HepG2 (cell line): ENCODE measurements at regions not wholly inside any gene's neighbourhood (a gene's known extent, or its start where the extent isn't known, plus 50 kb on each side); places are given as distances from the start of the nearest gene placed in this dataset.

Experiments used
- ATAC-seq: fragments of 200-7000 bp; cut with Tn5 transposase; 3 replicates; pipeline ENCODE4 v1.9.1; 2020; ENCODE audit warnings: mild to moderate bottlenecking, moderate library complexity
- BruUV-seq: library from RNA; stranded (reverse); fragments of 400-500 nt; replicated peaks from 2 replicates; lab custom pipeline; 2021; lab: Mats Ljungman, UMichigan
- CTCF ChIA-PET: fragments of 300-600 bp; formaldehyde crosslinking; extraction: SDS; loops from one replicate; lab custom pipeline; 2021; ENCODE audit warnings: low total read pairs, inconsistent platforms, low intra/inter-chr PET ratio; lab: Yijun Ruan, JAX
- POLR2A ChIA-PET: fragments of 350-600 bp; sonication (Branson Sonifier 250); formaldehyde crosslinking; loops from one replicate; lab custom pipeline; 2020; ENCODE audit warnings: antibody characterized with exemption, inconsistent platforms; lab: Yijun Ruan, JAX
- DNase-seq: peaks from one replicate; pipeline ENCODE4 v3.0.0-alpha.2; 2015; ENCODE audit warnings: low spot score
- FAIRE-seq: peaks from 3 replicates; lab custom pipeline; 2011; peaks lifted over from hg19 to GRCh38; lab: Jason Lieb, UNC
- H2AFZ ChIP-seq: one replicate; pipeline ENCODE4 v1.6.1; 2011; ENCODE audit warnings: low read length, inconsistent platforms
- H3K27ac ChIP-seq: fragments of 300-600 bp; 3 replicates; pipeline ENCODE4 v1.8.0; 2011; ENCODE audit warnings: mixed run types, mild to moderate bottlenecking, mixed read lengths, low read length, inconsistent platforms; ENCODE audit not compliant: insufficient read depth; ENCODE audit errors: extremely low read length
- H3K27me3 ChIP-seq, 2 experiments: fragments of 200-600 bp in 1 of 2; 2 replicates in 1 of 2; 3 replicates in 1 of 2; pipeline versions ENCODE4 v1.6.0 to v1.8.0; 2011; ENCODE audit warnings: low read length in 2 of 2, mild to moderate bottlenecking in 2 of 2, moderate library complexity in 2 of 2, inconsistent platforms in 1 of 2; ENCODE audit not compliant: insufficient read depth in 2 of 2, control insufficient read depth in 1 of 2
- H3K36me3 ChIP-seq, 2 experiments: fragments of 200-600 bp in 1 of 2; replicated peaks in 1 of 2; 2 replicates in 1 of 2; 3 replicates in 1 of 2; pipeline versions ENCODE4 v1.5.1 to v1.8.0; 2011; ENCODE audit warnings: low read length in 2 of 2, inconsistent platforms in 1 of 2; ENCODE audit not compliant: insufficient read depth in 2 of 2, control insufficient read depth in 1 of 2
- H3K4me1 ChIP-seq: 2 replicates; pipeline ENCODE4 v1.5.1; 2012; ENCODE audit warnings: low read length, inconsistent platforms; ENCODE audit not compliant: insufficient read depth
- H3K4me2 ChIP-seq: 2 replicates; pipeline ENCODE4 v1.6.0; 2011; ENCODE audit warnings: low read depth, low read length, inconsistent platforms
- H3K4me3 ChIP-seq, 3 experiments: fragments of 200-600 bp in 1 of 3; sonication (generic), shearing (Covaris generic) in 1 of 3; replicated peaks in 1 of 3; 2 replicates each; pipeline ENCODE4 v1.5.1; 2011 to 2016; ENCODE audit warnings: low read length in 3 of 3, inconsistent platforms in 2 of 3, low read depth in 2 of 3, mild to moderate bottlenecking in 2 of 3, control low read depth in 1 of 3, mixed read lengths in 1 of 3; ENCODE audit not compliant: insufficient read depth in 1 of 3
- H3K79me2 ChIP-seq: one replicate; pipeline ENCODE4 v1.6.1; 2011; ENCODE audit warnings: low read length, inconsistent platforms; ENCODE audit not compliant: insufficient read depth
- H3K9ac ChIP-seq: 2 replicates; pipeline ENCODE4 v1.6.0; 2011; ENCODE audit warnings: mild to moderate bottlenecking, low read depth, low read length, inconsistent platforms; ENCODE audit not compliant: insufficient read depth
- H3K9me3 ChIP-seq: 2 replicates; pipeline ENCODE4 v1.5.1; 2012; ENCODE audit warnings: mild to moderate bottlenecking, low read length
- H4K20me1 ChIP-seq: 2 replicates; pipeline ENCODE4 v1.6.0; 2011; ENCODE audit warnings: inconsistent platforms, mild to moderate bottlenecking, low read length, moderate library complexity; ENCODE audit not compliant: insufficient read depth
- ATF5 ChIP-seq: sonication (generic); formaldehyde crosslinking; IDR thresholded peaks from 2 replicates; pipeline ENCODE4 v1.4.0; 2020; ENCODE audit warnings: mild to moderate bottlenecking, low read depth, missing genetic modification reagents
- IRX3 ChIP-seq: sonication (generic); formaldehyde crosslinking; IDR thresholded peaks from 2 replicates; pipeline ENCODE4 v1.8.1; 2023; ENCODE audit warnings: mild to moderate bottlenecking, low read depth, missing genetic modification reagents, borderline replicate concordance
- ISX ChIP-seq: sonication (generic); formaldehyde crosslinking; conservative IDR thresholded peaks from 2 replicates; pipeline ENCODE4 v1.5.0; 2020; ENCODE audit warnings: missing genetic modification reagents
- ZFP82 ChIP-seq: sonication (generic); formaldehyde crosslinking; IDR thresholded peaks from 2 replicates; pipeline ENCODE4 v1.5.1; 2020; ENCODE audit warnings: mild to moderate bottlenecking, missing genetic modification reagents, borderline replicate concordance
- ZNF101 ChIP-seq: sonication (generic); formaldehyde crosslinking; IDR thresholded peaks from 2 replicates; pipeline ENCODE4 v1.4.0; 2020; ENCODE audit warnings: mild to moderate bottlenecking, low read depth, missing genetic modification reagents, borderline replicate concordance
- ZNF160 ChIP-seq: sonication (generic); formaldehyde crosslinking; IDR thresholded peaks from 2 replicates; pipeline ENCODE4 v1.8.0; 2022; ENCODE audit warnings: mild to moderate bottlenecking, inconsistent platforms, missing genetic modification reagents
- ZNF251 ChIP-seq: sonication (generic); formaldehyde crosslinking; IDR thresholded peaks from 2 replicates; pipeline ENCODE4 v1.9.0; 2021; ENCODE audit warnings: mild to moderate bottlenecking, missing genetic modification reagents
- ZNF337 ChIP-seq: sonication (generic); formaldehyde crosslinking; IDR thresholded peaks from 2 replicates; pipeline ENCODE4 v1.5.1; 2020; ENCODE audit warnings: missing genetic modification reagents, low read depth, mild to moderate bottlenecking, borderline replicate concordance
- ZNF34 ChIP-seq: sonication (generic); formaldehyde crosslinking; IDR thresholded peaks from 2 replicates; pipeline ENCODE4 v1.4.0; 2020; ENCODE audit warnings: mild to moderate bottlenecking, missing genetic modification reagents, borderline replicate concordance
- ZNF451 ChIP-seq: sonication (generic); formaldehyde crosslinking; IDR thresholded peaks from 2 replicates; pipeline ENCODE4 v1.5.0; 2020; ENCODE audit warnings: mild to moderate bottlenecking, missing genetic modification reagents
- ZNF460 ChIP-seq: sonication (generic); formaldehyde crosslinking; IDR thresholded peaks from 2 replicates; pipeline ENCODE4 v1.5.1; 2020; ENCODE audit warnings: missing genetic modification reagents, mild to moderate bottlenecking, borderline replicate concordance
- ZNF576 ChIP-seq: sonication (generic); formaldehyde crosslinking; IDR thresholded peaks from 2 replicates; pipeline ENCODE4 v1.4.0; 2020; ENCODE audit warnings: mild to moderate bottlenecking, missing genetic modification reagents
- ZNF780A ChIP-seq: sonication (generic); formaldehyde crosslinking; IDR thresholded peaks from 2 replicates; pipeline ENCODE4 v1.8.0; 2022; ENCODE audit warnings: mild to moderate bottlenecking, missing genetic modification reagents, moderate library complexity
- WGBS: methylation state at CpG from one replicate; pipeline ENCODE4 v1.1.6; 2017; ENCODE audit warnings: low lambda C conversion rate; 5-methylcytosine and 5-hydroxymethylcytosine counted together
- in situ Hi-C: cut with HindIII; loops from 2 replicates; pipeline ENCODE4 v1.10.0; 2017; ENCODE audit warnings: low pct_unique_long_range_greater_than_20kb; ENCODE audit not compliant: extremely low pct_ligation_motif_present
- intact Hi-C: fragments of 100-400 bp; cut with micrococcal nuclease; formaldehyde crosslinking; loops from one replicate; pipeline ENCODE4 v1.10.0; 2022; ENCODE audit not compliant: unreplicated experiment

- BruUV-seq: no TSS peak
- Histone ChIP-seq H3K27me3 (peaks cover 4 to 48% of the 10 kb centered on the region in 2 experiments), H2AFZ (no peak overlapping the region), H3K27ac (no peak overlapping the region), H3K4me3 (no peak overlapping the region), H3K79me2 (no peaks in the 10 kb centered on the region), H3K4me2 (no peak overlapping the region), H4K20me1 (0 out of 2 replicates have a peak, but pooled peaks cover 2% of the 10 kb centered on the region), H3K9me3 (peaks cover 9% of the 10 kb centered on the region), H3K4me1 (no peaks in the 10 kb centered on the region), H3K36me3 (no peaks in the 10 kb centered on the region), H3K9ac (no peak overlapping the region)
- POLR2A ChIA-PET: no interaction called here
- TF ChIP-seq ZNF460: no peak
- TF ChIP-seq ZNF34 (CRISPR knock-in tag): no peak
- TF ChIP-seq ZNF576 (CRISPR knock-in tag): no peak
- DNase-seq (no peak), FAIRE-seq (no peak), ATAC-seq (no peak; the same call in 2 of the 3 replicates)
- CTCF ChIA-PET: no interaction called here
- WGBS: 25% methylated on average over 13 of the region's 17 CpGs
- intact Hi-C loops: no loop called here
- in situ Hi-C loops: no loop called here
These were observed 226.0 kb downstream of the NPHP4 start for GRCh38 chr1:5765997-5766913.

- intact Hi-C loops (no loop called here), in situ Hi-C loops (no loop called here)
- ChIA-PET CTCF (no interaction called here), POLR2A (no interaction called here)
- Histone ChIP-seq H3K27ac (no peak overlapping the region), H3K4me2 (no peak overlapping the region), H4K20me1 (0 out of 2 replicates have a peak, but pooled peaks cover 2% of the 10 kb centered on the region), H3K9me3 (peaks cover 9% of the 10 kb centered on the region), H3K79me2 (no peaks in the 10 kb centered on the region), H3K27me3 (peaks cover 4 to 40% of the 10 kb centered on the region in 2 experiments), H2AFZ (no peak overlapping the region), H3K4me1 (no peaks in the 10 kb centered on the region), H3K9ac (no peak overlapping the region), H3K36me3 (no peaks in the 10 kb centered on the region), H3K4me3 (no peak overlapping the region)
- no TSS peak for BruUV-seq
- FAIRE-seq (no peak), DNase-seq (no peak), ATAC-seq (no peak)
- WGBS: 3% methylated on average over 3 of the region's 5 CpGs
- TF ChIP-seq ZNF160 (CRISPR knock-in tag): no peak
- no peak for TF ChIP-seq ZNF251 (CRISPR knock-in tag)
- TF ChIP-seq ZNF451 (CRISPR knock-in tag): no peak
- no peak for TF ChIP-seq ZNF101 (CRISPR knock-in tag)
- TF ChIP-seq ZNF780A: no peak
- no peak for TF ChIP-seq ATF5 (CRISPR knock-in tag)
- TF ChIP-seq ZFP82 (CRISPR knock-in tag): no peak
- TF ChIP-seq IRX3 (CRISPR knock-in tag): no peak
- TF ChIP-seq ISX (CRISPR knock-in tag): no peak
- no peak for TF ChIP-seq ZNF337 (CRISPR knock-in tag)
These were observed 226.7 kb downstream of the NPHP4 start for GRCh38 chr1:5765483-5765882.
